ENCODE measurements at regions not wholly inside any gene's neighbourhood (a gene's known extent, or its start where the extent isn't known, plus 50 kb on each side); places are given as distances from the start of the nearest gene placed in this dataset.

- 62 to 75% (median 74%) methylated on average over 4 of the region's 4 CpGs for WGBS, 3 donors
- no peak for FAIRE-seq
- peaks cover 0 to 46% (median 28%) of the 10 kb centered on the region in 3 donors for H3K27me3 ChIP-seq (ENCODE audit: control insufficient read depth in 3 of 3, insufficient read depth in 3 of 3, low read length in 3 of 3)
Measured at GRCh38 chr11:20211691-20212090, 51.4 kb upstream of the DBX1 start.

More at GRCh38 chr11:20211691-20212090, 51.4 kb upstream of the DBX1 start:
- no peak overlapping the region for H3K4me3 ChIP-seq (ENCODE audit: low read depth in 1 of 3, low read length in 3 of 3)
- H3K27ac ChIP-seq (ENCODE audit: low read depth in 1 of 3, low read length in 2 of 3) = no peak overlapping the region
- H3K4me1 ChIP-seq (ENCODE audit: control insufficient read depth in 3 of 3, insufficient read depth in 2 of 3, low read depth in 1 of 3, low read length in 2 of 3) = no peaks in the 10 kb centered on the region
- no peak for DNase-seq
- no peaks in the 10 kb centered on the region for H3K9me3 ChIP-seq (ENCODE audit: control insufficient read depth in 2 of 2, insufficient read depth in 1 of 2, low read depth in 1 of 2, low read length in 1 of 2)
- no peaks in the 10 kb centered on the region for H3K36me3 ChIP-seq (ENCODE audit: control insufficient read depth in 3 of 3, insufficient read depth in 2 of 3, low read depth in 1 of 3, low read length in 3 of 3)

Measured in small intestine (tissue), 7 donors.